GM18868 (cell line): ENCODE measurements at regions not wholly inside any gene's neighbourhood (a gene's known extent, or its start where the extent isn't known, plus 50 kb on each side); places are given as distances from the start of the nearest gene placed in this dataset.
"Not testable (repeated sequence)": the region's sequence is repeated elsewhere in the genome, so short reads cannot be mapped to it uniquely, and the experiment has no call there.

ENCODE experiments used
- ATAC-seq: cut with Tn5 transposase; IDR thresholded peaks from one replicate; pipeline ENCODE4 v1.9.1; 2021; ENCODE audit warnings: mild to moderate bottlenecking, moderate library complexity; ENCODE audit not compliant: unreplicated experiment

GRCh38 chr1:104291156-104291555, 541.5 kb downstream of the AMY1C start:
- ATAC-seq: no peak

- ATAC-seq: no peak
These were observed 544.6 kb downstream of the AMY1C start for GRCh38 chr1:104294259-104294658.

DNA sequence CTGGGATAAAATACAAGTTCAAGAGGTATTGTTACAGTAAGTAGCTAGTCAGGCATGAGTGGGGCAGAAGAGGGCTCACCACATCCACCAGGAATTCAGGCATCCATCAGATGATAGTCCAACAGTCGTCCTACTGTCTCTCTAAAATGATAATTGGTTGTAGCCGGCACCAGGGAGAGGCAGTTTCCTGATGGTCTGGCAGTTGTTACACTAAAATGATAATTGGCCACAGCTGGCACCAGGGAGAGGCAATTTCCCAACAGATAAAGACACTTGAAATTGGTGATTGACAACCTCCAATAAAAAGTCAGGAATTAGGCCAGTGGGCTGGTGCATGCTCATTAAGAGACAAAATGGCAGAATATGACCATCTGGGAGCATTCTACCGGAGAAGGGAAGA, 545.8 kb downstream of the AMY1C start:
- ATAC-seq: no peak

DNA sequence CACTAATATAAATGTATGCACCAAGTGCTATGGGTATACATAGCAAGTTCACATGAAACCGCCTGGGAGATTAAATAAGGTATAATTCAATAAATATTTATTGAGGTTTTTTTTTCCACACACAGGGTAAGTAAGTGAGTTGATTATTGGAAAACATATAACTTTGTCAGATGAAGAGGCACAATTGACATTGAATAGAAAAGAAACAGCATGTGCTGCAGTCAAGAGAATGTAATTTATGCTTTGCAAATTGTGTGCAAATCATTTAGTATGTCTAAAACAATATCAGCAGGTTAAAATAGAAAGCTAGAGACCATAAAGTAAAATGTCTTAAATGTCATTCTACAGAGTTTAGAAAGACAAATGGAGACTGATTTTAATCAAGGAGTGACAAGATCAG, 560.0 kb downstream of the AMY1C start:
- ATAC-seq: no peak

- no peak for ATAC-seq
These were observed 566.1 kb downstream of the AMY1C start for GRCh38 chr1:104315823-104316222.

DNA sequence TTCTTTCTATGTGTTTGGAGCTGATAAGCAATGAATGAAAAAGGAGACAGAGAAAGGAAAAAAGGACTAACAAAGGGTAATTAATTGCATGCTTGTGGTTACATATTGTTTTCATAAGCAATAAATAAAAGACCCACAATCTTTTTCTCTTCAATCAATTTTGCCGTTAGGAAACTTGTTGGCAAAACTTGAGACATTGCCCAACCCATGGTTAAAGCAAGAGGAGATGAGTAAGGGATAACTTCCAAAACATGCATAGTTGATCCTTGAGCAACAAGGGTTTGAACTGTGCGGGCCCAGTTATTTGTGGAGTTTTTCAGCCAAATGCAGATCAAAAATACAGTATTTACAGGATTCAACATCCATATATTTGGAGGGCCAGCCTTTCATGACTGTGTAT, 572.4 kb downstream of the AMY1C start:
- ATAC-seq: no peak

DNA sequence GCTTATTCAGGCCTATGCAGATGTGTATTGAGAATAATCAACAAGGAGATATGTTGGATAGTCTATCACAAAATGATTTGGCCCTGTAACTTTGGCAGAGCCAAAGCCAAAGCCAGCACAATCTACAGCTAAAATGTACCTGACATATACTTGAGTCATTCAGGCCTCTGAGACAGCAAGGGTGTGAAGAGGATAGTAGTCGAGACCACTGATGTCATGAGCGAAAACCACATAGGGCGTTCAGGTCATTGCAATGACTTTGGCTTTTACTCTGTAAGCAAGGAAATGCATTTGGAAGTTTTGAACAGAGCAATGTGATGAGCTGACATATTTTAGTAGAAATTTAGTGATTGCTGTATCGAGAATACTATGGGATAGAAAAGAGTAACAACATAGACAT, 579.6 kb downstream of the AMY1C start:
- no peak for ATAC-seq

DNA sequence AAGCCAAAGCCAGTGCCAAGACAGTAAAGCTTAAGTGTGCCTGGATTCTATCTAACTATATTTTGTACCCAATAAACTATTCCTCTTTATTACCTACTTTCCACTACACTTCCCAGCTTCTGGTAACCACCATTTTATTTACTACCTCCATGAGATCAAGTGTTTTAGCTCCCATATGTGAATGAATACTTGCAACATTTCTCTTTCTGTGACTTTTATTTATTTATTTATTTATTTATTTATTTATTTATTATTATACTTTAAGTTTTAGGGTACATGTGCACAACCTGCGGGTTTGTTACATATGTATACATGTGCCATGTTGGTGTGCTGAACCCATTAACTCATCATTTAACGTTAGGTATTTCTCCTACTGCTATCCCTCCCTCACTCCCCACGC, 582.1 kb downstream of the AMY1C start:
- no peak for ATAC-seq

DNA sequence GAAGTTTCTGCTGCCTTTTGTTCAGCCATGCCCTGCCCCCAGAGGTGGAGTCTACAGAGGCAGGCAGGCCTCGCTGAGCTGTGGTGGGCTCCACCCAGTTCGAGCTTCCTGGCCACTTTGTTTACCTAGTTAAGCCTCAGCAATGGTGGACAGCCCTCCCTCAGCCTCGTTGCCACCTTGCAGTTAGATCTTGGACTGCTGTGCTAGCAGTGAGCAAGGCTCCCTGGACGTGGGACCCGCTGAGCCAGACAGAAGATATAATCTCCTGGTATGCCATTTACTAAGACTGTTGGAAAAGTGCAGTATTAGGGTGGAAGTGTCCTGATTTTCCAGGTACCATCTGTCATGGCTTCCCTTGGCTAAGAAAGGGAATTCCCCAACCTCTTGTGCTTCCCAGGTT, 588.2 kb downstream of the AMY1C start:
- not testable (repeated sequence) for ATAC-seq

DNA sequence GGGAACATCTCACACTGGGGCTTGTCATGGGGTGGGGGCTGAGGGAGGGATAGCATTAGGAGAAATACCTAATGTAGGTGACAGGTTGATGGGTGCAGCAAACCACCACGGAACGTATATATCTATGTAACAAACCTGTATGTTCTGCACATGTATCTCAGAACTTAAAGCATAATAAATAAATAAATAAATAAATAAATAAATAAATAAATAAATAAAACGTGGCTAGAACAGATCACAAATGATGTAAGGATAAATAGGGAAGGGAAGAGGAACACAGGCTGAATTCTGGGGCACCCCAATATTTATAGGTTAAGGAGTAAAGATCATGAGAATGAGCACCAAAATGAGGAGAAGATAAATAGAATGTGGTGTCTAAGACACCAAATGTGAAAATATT, 592.2 kb downstream of the AMY1C start:
- ATAC-seq: no peak

DNA sequence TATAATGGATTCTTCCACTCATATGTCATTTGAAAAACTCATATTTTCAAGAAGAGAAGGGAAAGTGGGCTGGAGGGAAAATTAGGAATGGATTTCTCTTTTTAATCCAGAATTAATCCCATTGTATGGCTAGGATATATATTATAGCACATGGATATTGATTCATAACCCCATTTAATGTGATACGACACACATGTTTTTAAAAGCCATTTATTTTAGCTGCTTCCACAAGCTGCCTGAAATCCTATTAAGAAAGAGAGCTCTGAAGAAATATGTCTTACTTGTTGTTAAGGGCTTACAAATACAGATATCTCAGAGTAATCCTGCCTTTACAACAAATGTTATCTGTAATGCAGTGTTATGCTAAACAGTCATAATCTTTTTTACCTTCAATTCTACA, 598.6 kb downstream of the AMY1C start:
- ATAC-seq: no peak

DNA sequence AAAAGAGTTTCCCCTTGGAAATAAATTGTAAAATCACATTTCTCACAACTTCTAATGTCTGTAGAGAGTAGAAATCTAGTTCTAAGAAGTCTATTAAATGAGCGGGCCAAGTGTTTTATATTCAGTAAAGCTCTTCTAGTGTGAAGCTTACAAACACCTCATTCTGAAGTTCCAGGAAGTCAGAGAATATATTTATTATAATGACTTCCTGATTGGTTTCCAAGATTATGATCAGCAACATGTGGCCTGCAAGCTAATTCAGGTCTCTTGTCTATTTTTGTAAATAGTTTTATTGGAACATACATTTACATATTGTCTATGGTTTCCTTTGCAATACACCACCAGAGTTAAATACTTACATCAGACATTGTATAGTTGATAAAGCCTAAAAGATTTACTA, 603.9 kb downstream of the AMY1C start:
- no peak for ATAC-seq

GRCh38 chr1:104358086-104358485, 608.4 kb downstream of the AMY1C start:
- no peak for ATAC-seq

DNA sequence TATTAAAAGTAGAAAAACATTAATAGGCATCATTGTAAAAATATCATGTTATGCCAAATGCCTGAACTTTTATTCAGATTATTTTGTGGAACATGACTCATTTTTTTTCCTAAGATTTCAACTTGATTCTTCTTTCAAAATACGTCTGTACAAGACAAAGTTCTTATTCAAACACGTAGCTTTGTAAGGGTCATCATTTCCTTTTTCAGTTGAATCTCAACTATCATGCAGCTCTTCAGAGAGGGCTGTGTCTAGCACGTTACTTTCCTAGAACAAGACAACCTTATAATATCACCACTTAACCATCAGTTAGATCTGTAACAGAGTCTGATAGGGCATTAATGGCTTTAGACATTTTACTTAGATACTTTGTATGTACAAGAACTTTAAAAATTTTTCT, 608.9 kb downstream of the AMY1C start:
- no peak for ATAC-seq

DNA sequence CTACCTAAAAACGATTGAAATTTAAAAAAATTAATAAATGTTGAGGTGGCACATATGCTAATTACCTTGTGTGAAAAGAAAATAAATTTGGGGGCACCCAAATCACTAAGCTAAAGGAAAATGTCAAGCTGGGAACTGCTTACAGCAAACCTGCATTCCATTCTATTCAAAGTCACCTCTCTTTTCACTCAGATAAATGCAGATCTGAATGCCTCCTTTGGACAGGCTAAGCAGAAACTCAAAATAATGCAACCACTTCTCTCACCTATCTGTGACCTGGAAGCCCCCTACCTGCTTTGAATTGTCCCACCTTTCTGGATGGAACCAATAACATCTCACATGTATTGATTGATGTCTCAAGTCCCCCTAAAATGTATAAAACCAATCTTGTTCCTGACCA, 628.7 kb downstream of the AMY1C start:
- ATAC-seq: no peak

GRCh38 chr1:104380003-104380402, 630.3 kb downstream of the AMY1C start:
- ATAC-seq: no peak

DNA sequence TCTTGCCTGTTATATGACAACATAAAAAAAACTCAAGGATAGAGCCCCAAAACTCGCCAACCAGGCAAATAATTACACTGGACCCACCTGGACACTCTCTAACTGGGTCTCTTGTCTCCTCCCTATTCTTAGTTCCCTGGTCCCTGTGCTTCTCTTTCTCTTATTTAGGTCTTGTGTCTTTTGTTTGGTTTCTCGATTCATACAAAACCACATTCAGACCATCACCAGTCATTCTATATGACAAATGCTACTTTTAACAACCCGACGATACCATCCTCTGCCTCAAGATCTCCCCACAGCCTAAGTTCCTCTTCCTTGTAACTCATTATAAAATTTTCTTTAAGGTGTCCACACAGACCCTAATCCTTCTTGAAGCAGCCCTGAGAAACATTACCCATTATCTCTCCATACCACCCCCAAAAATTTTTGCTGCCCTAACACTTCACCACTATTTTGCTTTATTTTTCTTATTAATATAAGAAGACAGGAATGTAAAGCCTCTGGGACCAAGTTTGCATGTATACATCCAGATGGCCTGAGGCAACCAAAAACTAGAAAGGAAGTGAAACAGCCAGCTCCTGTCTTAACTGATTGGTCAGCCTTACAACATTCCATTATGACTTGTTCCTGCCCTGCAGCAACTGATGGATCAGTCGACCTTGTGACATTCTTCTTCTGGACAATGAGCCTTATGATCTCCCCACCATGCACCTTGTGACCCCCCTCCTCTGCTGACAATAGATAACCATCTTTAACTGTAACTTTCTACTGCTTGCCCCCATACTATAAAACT, 638.2 kb downstream of the AMY1C start:
- peak; percentile 80 for ATAC-seq

DNA sequence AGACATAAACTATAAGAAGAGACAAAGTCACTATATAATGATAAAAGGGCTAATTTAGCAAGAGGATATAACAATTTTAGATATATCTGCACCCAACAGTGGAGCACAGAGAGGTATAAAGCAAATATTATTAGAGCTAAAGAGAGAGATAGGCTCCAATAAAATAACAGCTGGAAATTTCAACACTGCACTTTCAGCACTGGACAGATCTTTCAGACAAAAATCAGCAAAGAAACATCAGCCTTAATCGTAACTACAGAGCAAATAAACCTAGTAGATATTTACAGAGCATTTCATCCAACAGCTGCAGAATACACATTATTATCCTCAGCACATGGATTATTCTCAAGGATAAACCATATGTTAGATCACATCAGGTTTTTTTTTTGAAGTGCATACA, 642.9 kb downstream of the AMY1C start:
- no peak for ATAC-seq

GRCh38 chr1:104402178-104402577, 652.5 kb downstream of the AMY1C start:
- no peak for ATAC-seq

DNA sequence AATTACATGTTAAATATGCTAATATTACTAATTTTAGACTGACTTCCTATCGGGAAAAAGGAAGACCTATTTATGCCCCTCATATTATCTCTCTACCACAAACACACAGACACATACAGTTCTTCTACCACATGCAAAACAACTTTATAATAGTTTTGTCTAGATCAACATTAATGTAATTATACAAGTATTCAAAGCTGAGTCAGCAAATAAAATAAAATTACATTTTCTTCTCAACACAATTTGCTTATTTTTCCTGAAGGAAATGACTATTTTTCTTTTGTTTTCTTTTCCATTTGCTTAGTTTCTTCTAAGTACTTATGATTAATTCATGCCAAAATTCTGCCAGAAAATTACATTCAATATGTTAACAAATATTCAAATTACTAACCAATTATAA, 654.2 kb downstream of the AMY1C start:
- ATAC-seq: no peak

- no peak for ATAC-seq
These were observed 657.0 kb downstream of the AMY1C start for GRCh38 chr1:104406728-104407127.

GRCh38 chr1:104408268-104408667, 658.6 kb downstream of the AMY1C start:
- no peak for ATAC-seq

DNA sequence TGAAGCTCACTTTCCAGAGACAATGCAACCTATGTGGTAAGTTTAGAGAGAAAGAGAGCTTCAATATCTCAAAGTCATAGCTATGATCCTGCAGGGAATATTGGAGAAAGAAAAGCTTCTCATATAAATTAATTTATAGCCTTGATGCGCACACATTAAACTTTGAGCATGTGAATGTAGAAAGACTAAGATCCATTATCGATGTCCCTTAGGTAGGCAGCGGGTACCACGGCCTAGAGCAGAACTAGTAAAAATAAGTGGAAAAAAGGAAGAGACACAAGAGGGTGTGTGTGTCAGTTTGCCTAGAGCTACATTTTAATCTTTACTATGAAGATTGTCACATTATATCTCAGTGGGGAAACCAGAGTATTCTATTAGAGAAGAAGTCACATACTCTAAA, 685.6 kb downstream of the AMY1C start:
- no peak for ATAC-seq
